ENCODE measurements at regions not wholly inside any gene's neighbourhood (a gene's known extent, or its start where the extent isn't known, plus 50 kb on each side); places are given as distances from the start of the nearest gene placed in this dataset.
A peak's percentile ranks its signal among the peaks of the same experiment; 100 is the strongest.

DNA sequence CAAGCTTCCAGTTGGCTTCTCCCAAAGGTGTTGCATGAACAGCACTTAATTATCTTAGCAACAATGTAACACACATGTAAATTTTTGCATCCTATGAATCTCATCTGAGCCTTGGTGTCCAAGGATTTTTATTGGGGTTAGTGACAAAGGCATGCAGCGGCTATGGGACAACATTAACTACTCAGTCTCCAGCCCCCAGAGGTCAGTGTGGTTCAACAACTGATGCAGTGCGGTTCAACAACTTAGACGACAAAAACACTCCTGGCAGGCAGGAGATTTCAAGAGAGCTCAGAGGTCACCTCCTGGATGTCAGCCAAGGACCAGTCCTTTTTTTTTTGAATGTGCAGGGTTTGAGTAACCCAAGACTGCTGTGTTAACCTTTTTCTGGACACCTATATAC lies 77.5 kb upstream of the HMCN1 start:
- Histone ChIP-seq H3K36me3 (no peaks in the 10 kb centered on the region), H3K27me3 (no peaks in the 10 kb centered on the region), H3K9me3 (peaks cover 0 to 8% (median 0%) of the 10 kb centered on the region in 12 donors), H3K4me1 (peaks cover 0 to 13% (median 0%) of the 10 kb centered on the region in 12 donors), H3K4me3 (no peak overlapping the region), H3K27ac (no peak overlapping the region)
- ATAC-seq (no peak), DNase-seq (no peak)
- WGBS, 4 donors: 69 to 77% (median 75%) methylated on average over 3 of the region's 3 CpGs
- intact Hi-C loops (cut with DNase I): loop anchor here in 4 of 10 donors (5.0 to 10.0 kb wide), 2 partner anchors 62 to 339 kb away; partner anchors contain the start of gene IVNS1ABP (in 1 of the 4)
- TF ChIP-seq, protein P1, sequence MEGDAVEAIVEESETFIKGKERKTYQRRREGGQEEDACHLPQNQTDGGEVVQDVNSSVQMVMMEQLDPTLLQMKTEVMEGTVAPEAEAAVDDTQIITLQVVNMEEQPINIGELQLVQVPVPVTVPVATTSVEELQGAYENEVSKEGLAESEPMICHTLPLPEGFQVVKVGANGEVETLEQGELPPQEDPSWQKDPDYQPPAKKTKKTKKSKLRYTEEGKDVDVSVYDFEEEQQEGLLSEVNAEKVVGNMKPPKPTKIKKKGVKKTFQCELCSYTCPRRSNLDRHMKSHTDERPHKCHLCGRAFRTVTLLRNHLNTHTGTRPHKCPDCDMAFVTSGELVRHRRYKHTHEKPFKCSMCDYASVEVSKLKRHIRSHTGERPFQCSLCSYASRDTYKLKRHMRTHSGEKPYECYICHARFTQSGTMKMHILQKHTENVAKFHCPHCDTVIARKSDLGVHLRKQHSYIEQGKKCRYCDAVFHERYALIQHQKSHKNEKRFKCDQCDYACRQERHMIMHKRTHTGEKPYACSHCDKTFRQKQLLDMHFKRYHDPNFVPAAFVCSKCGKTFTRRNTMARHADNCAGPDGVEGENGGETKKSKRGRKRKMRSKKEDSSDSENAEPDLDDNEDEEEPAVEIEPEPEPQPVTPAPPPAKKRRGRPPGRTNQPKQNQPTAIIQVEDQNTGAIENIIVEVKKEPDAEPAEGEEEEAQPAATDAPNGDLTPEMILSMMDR (IDR thresholded peaks at IDR 0.05): no peak
- TF ChIP-seq POLR2A (IDR thresholded peaks at IDR 0.05): no peak

DNA sequence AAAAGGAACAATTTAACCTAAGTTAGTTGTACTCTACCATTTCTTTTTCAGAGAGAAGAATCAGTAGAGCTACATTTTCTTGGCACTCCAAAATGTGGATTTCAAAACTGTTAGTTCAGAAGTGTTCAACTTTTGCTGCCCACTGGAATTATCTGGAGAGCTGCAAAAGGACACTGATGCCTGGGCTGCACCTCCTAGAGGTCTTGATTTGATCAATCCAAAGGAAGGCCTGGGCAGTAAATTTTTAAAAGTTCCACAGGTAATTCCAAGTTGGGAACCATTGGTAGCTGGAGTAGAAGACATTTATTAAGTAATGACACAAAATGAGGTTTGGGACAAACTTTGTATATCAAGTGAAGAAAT lies 79.3 kb upstream of the HMCN1 start:
- peaks cover 0 to 8% (median 0%) of the 10 kb centered on the region in 12 donors for H3K9me3 ChIP-seq
- H3K27me3 ChIP-seq: no peaks in the 10 kb centered on the region
- H3K36me3 ChIP-seq: no peaks in the 10 kb centered on the region
- peaks cover 0 to 13% (median 0%) of the 10 kb centered on the region in 12 donors for H3K4me1 ChIP-seq
- ATAC-seq: peak; percentile 36 to 66 (median 45)
- H3K4me3 ChIP-seq: no peak overlapping the region
- peak overlapping the region; percentile 7 to 89 (median 70) for H3K27ac ChIP-seq
- TF ChIP-seq POLR2A (IDR thresholded peaks at IDR 0.05): no peak
- TF ChIP-seq, protein P1 (IDR thresholded peaks at IDR 0.05): no peak
- no peak for DNase-seq
- intact Hi-C loops (cut with DNase I): loop anchor here in 5 of 10 donors (5.0 to 10.0 kb wide), 3 partner anchors 58 to 338 kb away; partner anchors contain the start of gene IVNS1ABP (in 1 of the 5)

DNA sequence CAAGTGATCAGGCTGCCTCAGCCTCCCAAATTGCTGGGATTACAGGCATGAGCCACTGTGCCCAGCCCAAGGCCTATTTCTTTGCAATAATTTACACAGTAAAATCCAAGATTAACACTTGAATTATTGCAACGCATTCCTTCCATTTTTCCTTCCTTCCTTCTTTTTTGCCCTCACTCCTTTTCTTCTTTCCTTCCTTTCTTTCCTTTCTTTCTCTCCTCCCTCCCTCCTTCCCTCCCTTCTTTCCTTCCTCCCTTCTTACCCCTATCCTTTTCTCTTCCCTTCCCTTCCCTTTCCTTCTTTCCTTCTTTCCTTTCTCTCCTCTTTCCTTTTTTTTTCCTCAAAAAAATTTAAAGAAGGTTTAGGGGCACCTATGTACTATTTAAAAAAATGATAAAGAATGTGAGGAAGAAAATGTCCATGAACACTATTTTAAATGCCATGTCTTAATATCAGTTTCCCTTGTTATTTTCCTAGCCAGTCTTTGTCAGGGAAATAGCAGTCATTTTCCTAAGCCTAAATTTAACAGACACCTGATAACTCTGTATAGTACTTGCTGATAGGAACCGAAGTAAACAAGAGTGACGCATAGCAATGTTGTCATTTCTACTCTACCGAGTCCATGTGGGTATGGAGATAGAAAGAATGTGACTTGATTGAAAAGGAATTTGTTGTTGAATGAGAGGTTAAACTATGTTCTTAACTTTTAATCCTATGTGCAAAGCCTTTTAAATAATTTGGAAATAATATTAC lies 79.8 kb upstream of the HMCN1 start:
- peak overlapping the region; percentile 42 to 89 (median 70) for H3K27ac ChIP-seq
- no peaks in the 10 kb centered on the region for H3K27me3 ChIP-seq
- H3K9me3 ChIP-seq: peaks cover 0 to 10% (median 0%) of the 10 kb centered on the region in 12 donors
- DNase-seq (no peak), ATAC-seq (peak; percentile 96 to 99 (median 97))
- peaks cover 0 to 13% (median 0%) of the 10 kb centered on the region in 12 donors for H3K4me1 ChIP-seq
- no peaks in the 10 kb centered on the region for H3K36me3 ChIP-seq
- 44 to 60% (median 53%) methylated on average over 4 of the region's 4 CpGs for WGBS, 4 donors
- no peak for TF ChIP-seq POLR2A (IDR thresholded peaks at IDR 0.05)
- TF ChIP-seq, protein P1 (IDR thresholded peaks at IDR 0.05): no peak
- H3K4me3 ChIP-seq: no peak overlapping the region
- intact Hi-C loops (cut with DNase I): loop anchor here in 5 of 10 donors (5.0 to 10.0 kb wide), 2 partner anchors 57 to 60 kb away; no protein-coding TSS in a partner anchor

DNA sequence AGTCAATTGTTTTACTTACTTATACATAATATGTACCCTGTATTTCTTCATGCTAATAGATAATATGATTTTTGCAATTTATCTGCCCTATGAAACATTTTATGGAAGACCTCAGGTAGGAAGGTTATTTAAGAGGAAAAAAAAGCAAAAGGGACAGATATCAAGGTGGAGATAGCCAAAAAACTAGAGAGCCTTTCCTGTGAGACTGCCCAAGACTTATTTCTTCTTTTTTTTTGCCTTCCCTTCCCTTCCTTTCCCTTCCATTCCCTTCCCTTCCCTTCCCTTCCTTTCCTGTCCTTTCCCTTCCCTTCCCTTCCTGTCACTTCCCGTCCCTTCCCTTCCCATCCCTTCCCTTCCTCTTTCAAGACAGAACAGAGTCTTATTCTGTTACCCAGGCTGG lies 80.6 kb upstream of the HMCN1 start:
- intact Hi-C loops (cut with DNase I): loop anchor here in 5 of 10 donors (5.0 to 10.0 kb wide), 2 partner anchors 56 to 59 kb away; no protein-coding TSS in a partner anchor
- Histone ChIP-seq H3K27me3 (no peaks in the 10 kb centered on the region), H3K4me1 (peaks cover 0 to 13% (median 0%) of the 10 kb centered on the region in 12 donors), H3K27ac (peak overlapping the region in 11 of 12 donors; percentile 52 to 89 (median 73)), H3K4me3 (no peak overlapping the region), H3K36me3 (no peaks in the 10 kb centered on the region), H3K9me3 (peaks cover 0 to 16% (median 0%) of the 10 kb centered on the region in 12 donors)
- no peak for ATAC-seq
- no peak for DNase-seq
- TF ChIP-seq, protein P1 (IDR thresholded peaks at IDR 0.05): no peak
- no peak for TF ChIP-seq POLR2A (IDR thresholded peaks at IDR 0.05)
- WGBS, 4 donors: 65 to 91% (median 77%) methylated on average over 1 of the region's 1 CpG
